ENCODE measurements at regions not wholly inside any gene's neighbourhood (a gene's known extent, or its start where the extent isn't known, plus 50 kb on each side); places are given as distances from the start of the nearest gene placed in this dataset.
"Not testable (repeated sequence)": the region's sequence is repeated elsewhere in the genome, so short reads cannot be mapped to it uniquely, and the experiment has no call there.

GRCh38 chr9:41837684-41838561, 291.3 kb downstream of the CNTNAP3B start:
- not testable (repeated sequence) for TF ChIP-seq SP1 (IDR thresholded peaks at IDR 0.05); CTCF (IDR thresholded peaks at IDR 0.05; ENCODE audit: low read depth, low read length, missing input control); RAD21 (IDR thresholded peaks at IDR 0.05); REST (IDR thresholded peaks at IDR 0.05); TAF1 (conservative IDR thresholded peaks at IDR 0.05); ATF3 (IDR thresholded peaks at IDR 0.05)
